Endodermal cell (in vitro differentiated cells): ENCODE measurements at regions not wholly inside any gene's neighbourhood (a gene's known extent, or its start where the extent isn't known, plus 50 kb on each side); places are given as distances from the start of the nearest gene placed in this dataset.

ENCODE experiments used
- DNase-seq: peaks from one replicate; pipeline ENCODE4 v3.0.0-alpha.2; 2017
- H3K27ac ChIP-seq: 2 replicates; pipeline ENCODE4 v1.5.1; 2013; ENCODE audit warnings: mild to moderate bottlenecking, low read depth, low read length, moderate library complexity
- H3K27me3 ChIP-seq: 2 replicates; pipeline ENCODE4 v1.6.1; 2013; ENCODE audit warnings: mild to moderate bottlenecking, low read length, moderate library complexity; ENCODE audit not compliant: insufficient read depth, control insufficient read depth, poor library complexity, severe bottlenecking
- H3K36me3 ChIP-seq: 2 replicates; pipeline ENCODE4 v1.7.0; 2013; ENCODE audit warnings: mild to moderate bottlenecking, low read length, moderate library complexity; ENCODE audit not compliant: control insufficient read depth, insufficient read depth
- H3K4me1 ChIP-seq: one replicate; pipeline ENCODE4 v1.7.0; 2013; ENCODE audit warnings: low read length; ENCODE audit not compliant: control insufficient read depth, insufficient read depth
- H3K4me3 ChIP-seq: 2 replicates; pipeline ENCODE4 v1.5.1; 2013; ENCODE audit warnings: mild to moderate bottlenecking, low read length, moderate library complexity
- H3K9ac ChIP-seq: 2 replicates; pipeline ENCODE4 v1.6.1; 2013; ENCODE audit warnings: mild to moderate bottlenecking, low read length, moderate library complexity; ENCODE audit not compliant: poor library complexity, severe bottlenecking; ENCODE audit errors: extremely low read depth
- H3K9me3 ChIP-seq: 2 replicates; pipeline ENCODE4 v1.6.1; 2013; ENCODE audit warnings: mild to moderate bottlenecking, low read length, moderate library complexity; ENCODE audit not compliant: control insufficient read depth
- H3K27ac Mint-ChIP-seq: 2 replicates; pipeline ENCODE4 v1.8.0; 2020; ENCODE audit warnings: mixed read lengths
- H3K27me3 Mint-ChIP-seq: 2 replicates; pipeline ENCODE4 v1.8.0; 2021; ENCODE audit warnings: mild to moderate bottlenecking, mixed read lengths; ENCODE audit not compliant: insufficient read depth
- H3K36me3 Mint-ChIP-seq: 2 replicates; pipeline ENCODE4 v1.8.0; 2020; ENCODE audit warnings: low read depth, mixed read lengths
- H3K4me1 Mint-ChIP-seq: 2 replicates; pipeline ENCODE4 v1.8.0; 2020; ENCODE audit warnings: mixed read lengths
- H3K4me3 Mint-ChIP-seq: 2 replicates; pipeline ENCODE4 v1.8.0; 2020; ENCODE audit warnings: mild to moderate bottlenecking, moderate library complexity, mixed read lengths
- H3K9me3 Mint-ChIP-seq: 2 replicates; pipeline ENCODE4 v1.8.0; 2020; ENCODE audit warnings: mild to moderate bottlenecking, mixed read lengths
- WGBS, 2 experiments: methylation state at CpG; one replicate each; pipeline versions ENCODE4 v1.1.5 to v1.1.7; 2013; ENCODE audit warnings: missing lambda C conversion rate in 2 of 2, mixed read lengths in 1 of 2; ENCODE audit not compliant: insufficient coverage in 1 of 2, insufficient read length in 1 of 2; 5-methylcytosine and 5-hydroxymethylcytosine counted together
- TF ChIP-seq, protein P1 (sequence below): fragments of 200-600 bp; sonication (generic); conservative IDR thresholded peaks from 2 replicates; pipeline ENCODE4 v1.5.0; 2021; ENCODE audit warnings: antibody characterized with exemption, mild to moderate bottlenecking

DNA sequence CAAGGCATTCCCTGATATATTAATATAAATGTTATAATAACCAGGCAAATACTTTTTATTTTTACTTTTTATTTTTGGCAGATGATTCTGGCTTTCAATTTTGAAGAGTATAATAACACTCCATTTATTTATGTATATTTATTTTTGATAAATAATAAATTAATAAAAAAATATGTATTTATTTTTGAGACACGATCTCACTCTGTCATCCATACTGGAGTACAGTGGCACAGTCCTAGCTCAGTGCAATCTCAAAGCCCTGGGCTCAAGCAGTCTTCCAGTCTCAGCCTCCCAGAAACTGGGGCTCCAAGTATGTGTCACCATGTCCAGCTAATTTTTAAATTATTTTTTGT, 93.4 kb upstream of the ITGA6 start:
- TF ChIP-seq, protein P1, sequence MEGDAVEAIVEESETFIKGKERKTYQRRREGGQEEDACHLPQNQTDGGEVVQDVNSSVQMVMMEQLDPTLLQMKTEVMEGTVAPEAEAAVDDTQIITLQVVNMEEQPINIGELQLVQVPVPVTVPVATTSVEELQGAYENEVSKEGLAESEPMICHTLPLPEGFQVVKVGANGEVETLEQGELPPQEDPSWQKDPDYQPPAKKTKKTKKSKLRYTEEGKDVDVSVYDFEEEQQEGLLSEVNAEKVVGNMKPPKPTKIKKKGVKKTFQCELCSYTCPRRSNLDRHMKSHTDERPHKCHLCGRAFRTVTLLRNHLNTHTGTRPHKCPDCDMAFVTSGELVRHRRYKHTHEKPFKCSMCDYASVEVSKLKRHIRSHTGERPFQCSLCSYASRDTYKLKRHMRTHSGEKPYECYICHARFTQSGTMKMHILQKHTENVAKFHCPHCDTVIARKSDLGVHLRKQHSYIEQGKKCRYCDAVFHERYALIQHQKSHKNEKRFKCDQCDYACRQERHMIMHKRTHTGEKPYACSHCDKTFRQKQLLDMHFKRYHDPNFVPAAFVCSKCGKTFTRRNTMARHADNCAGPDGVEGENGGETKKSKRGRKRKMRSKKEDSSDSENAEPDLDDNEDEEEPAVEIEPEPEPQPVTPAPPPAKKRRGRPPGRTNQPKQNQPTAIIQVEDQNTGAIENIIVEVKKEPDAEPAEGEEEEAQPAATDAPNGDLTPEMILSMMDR, result no peak
- no peak for DNase-seq
- no peak overlapping the region for H3K27ac ChIP-seq
- H3K27me3 ChIP-seq, result peaks cover 5% of the 10 kb centered on the region
- no peaks in the 10 kb centered on the region for H3K9me3 ChIP-seq
- Mint-ChIP-seq H3K4me3 (no peak overlapping the region), H3K4me1 (peaks cover 14% of the 10 kb centered on the region), H3K9me3 (no peaks in the 10 kb centered on the region), H3K36me3 (no peaks in the 10 kb centered on the region), H3K27ac (no peak overlapping the region), H3K27me3 (peaks cover 50% of the 10 kb centered on the region)
- H3K36me3 ChIP-seq, result no peaks in the 10 kb centered on the region
- 92 to 100% methylated on average over 1 of the region's 1 CpG for WGBS, 2 experiments
- no peak overlapping the region for H3K4me3 ChIP-seq
- no peak overlapping the region for H3K9ac ChIP-seq
- H3K4me1 ChIP-seq, result peaks cover 5% of the 10 kb centered on the region

DNA sequence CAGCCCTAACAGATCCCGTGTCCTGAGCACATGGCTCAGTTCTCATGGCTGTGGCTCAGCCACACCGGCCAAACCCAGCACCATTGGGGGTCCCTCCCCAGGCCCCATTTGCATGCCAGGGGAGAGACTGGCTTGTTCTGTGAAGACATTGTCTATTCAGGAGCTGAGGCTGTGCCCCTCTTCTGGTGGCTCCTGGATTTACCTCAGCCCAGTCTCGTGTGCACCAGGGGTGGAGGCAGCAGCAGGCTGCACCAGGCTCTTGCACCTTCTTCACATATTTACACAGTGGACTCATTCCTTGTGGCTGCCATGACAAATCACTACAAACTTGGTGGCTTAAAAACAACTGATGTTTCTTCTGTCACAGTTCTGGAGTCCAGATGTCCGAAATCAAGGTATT, 92.4 kb upstream of the ITGA6 start:
- H3K27ac Mint-ChIP-seq, result no peak overlapping the region
- Histone ChIP-seq H3K9ac (no peak overlapping the region), H3K36me3 (no peaks in the 10 kb centered on the region), H3K27me3 (no peaks in the 10 kb centered on the region), H3K9me3 (no peaks in the 10 kb centered on the region), H3K4me1 (peaks cover 8% of the 10 kb centered on the region), H3K4me3 (no peak overlapping the region), H3K27ac (no peak overlapping the region)
- peak; percentile 60 for DNase-seq
- H3K36me3 Mint-ChIP-seq, result no peaks in the 10 kb centered on the region
- H3K27me3 Mint-ChIP-seq, result peaks cover 54% of the 10 kb centered on the region
- H3K9me3 Mint-ChIP-seq, result no peaks in the 10 kb centered on the region
- 92 to 95% methylated on average over 2 to 4 of the region's 4 CpGs for WGBS, 2 experiments
- TF ChIP-seq, protein P1, result peak; percentile 56
- peaks cover 15% of the 10 kb centered on the region for H3K4me1 Mint-ChIP-seq
- no peak overlapping the region for H3K4me3 Mint-ChIP-seq

DNA sequence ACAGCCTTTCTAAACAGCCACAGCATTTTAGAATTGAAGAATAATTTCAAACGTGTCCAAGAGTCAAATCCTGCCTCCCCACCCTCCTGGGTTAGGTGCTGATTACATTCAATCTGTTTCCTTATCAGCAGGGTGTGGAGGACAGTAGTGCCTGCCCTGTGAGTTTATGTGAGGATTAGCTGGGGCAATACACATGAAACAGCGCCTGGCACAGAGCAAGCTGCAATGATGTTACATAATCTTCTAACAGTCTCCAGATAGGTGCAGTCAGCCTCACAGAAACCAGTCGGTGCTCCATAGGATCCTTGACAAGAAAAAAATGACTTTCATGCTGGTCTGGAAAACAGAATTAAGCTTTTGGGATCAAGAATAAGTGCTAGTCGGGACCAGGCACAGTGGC, 91.7 kb upstream of the ITGA6 start:
- no peaks in the 10 kb centered on the region for H3K9me3 Mint-ChIP-seq

More for the DNA sequence above, 91.7 kb upstream of the ITGA6 start:
- H3K27me3 Mint-ChIP-seq, result peaks cover 56% of the 10 kb centered on the region
- H3K36me3 Mint-ChIP-seq, result no peaks in the 10 kb centered on the region
- no peaks in the 10 kb centered on the region for H3K27me3 ChIP-seq
- H3K9ac ChIP-seq, result no peak overlapping the region
- H3K4me1 Mint-ChIP-seq, result peaks cover 12% of the 10 kb centered on the region
- TF ChIP-seq, protein P1, result no peak
- WGBS, 2 experiments, result 50 to 67% methylated on average over 3 to 4 of the region's 4 CpGs
- H3K4me3 ChIP-seq, result no peak overlapping the region
- no peak overlapping the region for H3K27ac ChIP-seq
- DNase-seq, result peak; percentile 51
- H3K9me3 ChIP-seq, result no peaks in the 10 kb centered on the region
- H3K27ac Mint-ChIP-seq, result peak overlapping the region; percentile 49
- H3K36me3 ChIP-seq, result no peaks in the 10 kb centered on the region
- peaks cover 8% of the 10 kb centered on the region for H3K4me1 ChIP-seq
- H3K4me3 Mint-ChIP-seq, result no peak overlapping the region
